ENCODE measurements at regions not wholly inside any gene's neighbourhood (a gene's known extent, or its start where the extent isn't known, plus 50 kb on each side); places are given as distances from the start of the nearest gene placed in this dataset.

GRCh38 chr1:58333511-58333910 is 213.0 kb downstream of the OMA1 start:
- H3K36me3 ChIP-seq (replicated peaks; ENCODE audit: insufficient read depth, low read depth) = no peaks in the 10 kb centered on the region
- H3K79me2 ChIP-seq = no peaks in the 10 kb centered on the region

GRCh38 chr1:58331156-58331555 is 215.4 kb downstream of the OMA1 start:
- WGBS (ENCODE audit: low lambda C conversion rate, missing lambda C conversion rate) = 68% methylated on average over 1 of the region's 1 CpG
- no peaks in the 10 kb centered on the region for H3K4me1 ChIP-seq (ENCODE audit: insufficient read depth)
- H3K9me3 ChIP-seq (ENCODE audit: low read depth) = no peaks in the 10 kb centered on the region
- H3K4me3 ChIP-seq = no peak overlapping the region
- H2AFZ ChIP-seq = no peak overlapping the region
- TF ChIP-seq EZH2phosphoT487 (IDR thresholded peaks at IDR 0.05; ENCODE audit: low read depth, severe bottlenecking, unreplicated experiment) (no peak), EZH2 (IDR thresholded peaks at IDR 0.05; ENCODE audit: borderline replicate concordance) (no peak), CTCF (IDR thresholded peaks at IDR 0.05; ENCODE audit: poor library complexity) (no peak)
- no peaks in the 10 kb centered on the region for H4K20me1 ChIP-seq (ENCODE audit: insufficient read depth, poor library complexity, severe bottlenecking)
- no peaks in the 10 kb centered on the region for H3K79me2 ChIP-seq
- no peaks in the 10 kb centered on the region for H3K36me3 ChIP-seq (replicated peaks; ENCODE audit: insufficient read depth, low read depth)
- H3K4me2 ChIP-seq = no peak overlapping the region
- no peak for DNase-seq (ENCODE audit: low spot score)
- no peak overlapping the region for H3K27ac ChIP-seq
- H3K27me3 ChIP-seq = no peaks in the 10 kb centered on the region
- H3K9me2 ChIP-seq (replicated peaks; ENCODE audit: insufficient read depth) = no peaks in the 10 kb centered on the region

More at GRCh38 chr1:58333511-58333910, 213.0 kb downstream of the OMA1 start:
- WGBS (ENCODE audit: low lambda C conversion rate, missing lambda C conversion rate) = 100% methylated on average over 1 of the region's 1 CpG
- no peak for DNase-seq (ENCODE audit: low spot score)
- Histone ChIP-seq H3K4me3 (no peak overlapping the region), H4K20me1 (ENCODE audit: insufficient read depth, poor library complexity, severe bottlenecking) (no peaks in the 10 kb centered on the region), H3K9me3 (ENCODE audit: low read depth) (no peaks in the 10 kb centered on the region), H3K4me1 (ENCODE audit: insufficient read depth) (no peaks in the 10 kb centered on the region), H3K4me2 (no peak overlapping the region), H2AFZ (no peak overlapping the region), H3K27ac (no peak overlapping the region), H3K9me2 (replicated peaks; ENCODE audit: insufficient read depth) (no peaks in the 10 kb centered on the region), H3K27me3 (no peaks in the 10 kb centered on the region)
- TF ChIP-seq CTCF (IDR thresholded peaks at IDR 0.05; ENCODE audit: poor library complexity) (no peak), EZH2phosphoT487 (IDR thresholded peaks at IDR 0.05; ENCODE audit: low read depth, severe bottlenecking, unreplicated experiment) (no peak), EZH2 (IDR thresholded peaks at IDR 0.05; ENCODE audit: borderline replicate concordance) (no peak)

GRCh38 chr1:58325866-58326265 is 220.7 kb downstream of the OMA1 start:
- WGBS (ENCODE audit: low lambda C conversion rate, missing lambda C conversion rate) = 53% methylated on average over 6 of the region's 6 CpGs
- H2AFZ ChIP-seq = no peak overlapping the region
- TF ChIP-seq EZH2phosphoT487 (IDR thresholded peaks at IDR 0.05; ENCODE audit: low read depth, severe bottlenecking, unreplicated experiment) (no peak), CTCF (IDR thresholded peaks at IDR 0.05; ENCODE audit: poor library complexity) (no peak), EZH2 (IDR thresholded peaks at IDR 0.05; ENCODE audit: borderline replicate concordance) (no peak)
- no peaks in the 10 kb centered on the region for H3K36me3 ChIP-seq (replicated peaks; ENCODE audit: insufficient read depth, low read depth)
- H3K4me2 ChIP-seq = no peak overlapping the region
- H3K79me2 ChIP-seq = no peaks in the 10 kb centered on the region
- H3K27ac ChIP-seq = no peak overlapping the region
- no peaks in the 10 kb centered on the region for H3K27me3 ChIP-seq
- DNase-seq (ENCODE audit: low spot score) = no peak
- H3K4me3 ChIP-seq = no peak overlapping the region
- no peaks in the 10 kb centered on the region for H3K9me2 ChIP-seq (replicated peaks; ENCODE audit: insufficient read depth)
- H3K4me1 ChIP-seq (ENCODE audit: insufficient read depth) = no peaks in the 10 kb centered on the region
- no peaks in the 10 kb centered on the region for H4K20me1 ChIP-seq (ENCODE audit: insufficient read depth, poor library complexity, severe bottlenecking)
- no peaks in the 10 kb centered on the region for H3K9me3 ChIP-seq (ENCODE audit: low read depth)

GRCh38 chr1:58324558-58324957 is 222.0 kb downstream of the OMA1 start:
- 85% methylated on average over 2 of the region's 2 CpGs for WGBS (ENCODE audit: low lambda C conversion rate, missing lambda C conversion rate)
- H3K27ac ChIP-seq = no peak overlapping the region
- H3K9me2 ChIP-seq (replicated peaks; ENCODE audit: insufficient read depth) = no peaks in the 10 kb centered on the region
- H3K4me2 ChIP-seq = no peak overlapping the region
- H4K20me1 ChIP-seq (ENCODE audit: insufficient read depth, poor library complexity, severe bottlenecking) = no peaks in the 10 kb centered on the region
- H3K4me1 ChIP-seq (ENCODE audit: insufficient read depth) = no peaks in the 10 kb centered on the region
- H3K4me3 ChIP-seq = no peak overlapping the region
- DNase-seq (ENCODE audit: low spot score) = no peak
- no peaks in the 10 kb centered on the region for H3K36me3 ChIP-seq (replicated peaks; ENCODE audit: insufficient read depth, low read depth)
- no peaks in the 10 kb centered on the region for H3K79me2 ChIP-seq
- no peak overlapping the region for H2AFZ ChIP-seq
- H3K27me3 ChIP-seq = no peaks in the 10 kb centered on the region
- no peaks in the 10 kb centered on the region for H3K9me3 ChIP-seq (ENCODE audit: low read depth)
- no peak for TF ChIP-seq EZH2phosphoT487 (IDR thresholded peaks at IDR 0.05; ENCODE audit: low read depth, severe bottlenecking, unreplicated experiment)
- no peak for TF ChIP-seq EZH2 (IDR thresholded peaks at IDR 0.05; ENCODE audit: borderline replicate concordance)
- no peak for TF ChIP-seq CTCF (IDR thresholded peaks at IDR 0.05; ENCODE audit: poor library complexity)
